Neural cell (in vitro differentiated cells): ENCODE measurements at regions not wholly inside any gene's neighbourhood (a gene's known extent, or its start where the extent isn't known, plus 50 kb on each side); places are given as distances from the start of the nearest gene placed in this dataset.

Experiments
- H2AFZ ChIP-seq: fragments of 200-600, 300-800 bp; sonication (generic), shearing (Covaris generic); 2 replicates; pipeline ENCODE4 v1.6.0; 2014; ENCODE audit warnings: low read depth, mild to moderate bottlenecking, antibody characterized with exemption, low read length, moderate library complexity
- H3F3A ChIP-seq: fragments of 200-600 bp; shearing (Covaris generic); 2 replicates; pipeline ENCODE4 v1.6.1; 2016; ENCODE audit warnings: mild to moderate bottlenecking, moderate library complexity, mixed read lengths, antibody characterized with exemption, low read length; ENCODE audit not compliant: insufficient read depth, poor library complexity, severe bottlenecking
- H3K27ac ChIP-seq: fragments of 200-600, 300-800 bp; sonication (generic), shearing (Covaris generic); 2 replicates; pipeline ENCODE4 v1.5.1; 2014; ENCODE audit warnings: mild to moderate bottlenecking, low read length, moderate library complexity
- H3K27me3 ChIP-seq: fragments of 300-800, 200-600 bp; sonication (generic), shearing (Covaris generic); 2 replicates; pipeline ENCODE4 v1.6.0; 2014; ENCODE audit warnings: mild to moderate bottlenecking, low read depth, low read length, moderate library complexity; ENCODE audit not compliant: insufficient read depth
- H3K36me3 ChIP-seq: fragments of 300-800, 200-600 bp; sonication (generic), shearing (Covaris generic); 2 replicates; pipeline ENCODE4 v1.5.1; 2014; ENCODE audit warnings: mild to moderate bottlenecking, antibody characterized with exemption, low read length, moderate library complexity; ENCODE audit not compliant: insufficient read depth
- H3K4me2 ChIP-seq: fragments of 300-800, 200-600 bp; sonication (generic), shearing (Covaris generic); 2 replicates; pipeline ENCODE4 v1.6.0; 2014; ENCODE audit warnings: mild to moderate bottlenecking, low read length
- H3K4me3 ChIP-seq: fragments of 300-800, 200-600 bp; sonication (generic), shearing (Covaris generic); 2 replicates; pipeline ENCODE4 v1.5.1; 2014; ENCODE audit warnings: mild to moderate bottlenecking, low read length, moderate library complexity
- H3K79me2 ChIP-seq: fragments of 200-600 bp; shearing (Covaris generic); replicated peaks from 2 replicates; pipeline ENCODE4 v1.6.0; 2014; ENCODE audit warnings: mild to moderate bottlenecking, low read length, moderate library complexity; ENCODE audit not compliant: insufficient read depth
- H3K9ac ChIP-seq: fragments of 300-800, 200-600 bp; sonication (generic), shearing (Covaris generic); 2 replicates; pipeline ENCODE4 v1.6.1; 2016; ENCODE audit warnings: mild to moderate bottlenecking, low read length, mixed read lengths
- H3K9me2 ChIP-seq: fragments of 200-600 bp; shearing (Covaris generic); 2 replicates; pipeline ENCODE4 v1.6.1; 2016; ENCODE audit warnings: mild to moderate bottlenecking, low read length, mixed read lengths; ENCODE audit not compliant: insufficient read depth
- H3K9me3 ChIP-seq: fragments of 200-600, 300-800 bp; sonication (generic), shearing (Covaris generic); 2 replicates; pipeline ENCODE4 v1.6.1; 2016; ENCODE audit warnings: mild to moderate bottlenecking, mixed run types, low read length, moderate library complexity, mixed read lengths
- H4K20me1 ChIP-seq: fragments of 200-600 bp; shearing (Covaris generic); 2 replicates; pipeline ENCODE4 v1.6.1; 2016; ENCODE audit warnings: mild to moderate bottlenecking, mixed run types; ENCODE audit not compliant: insufficient read depth
- EP300 ChIP-seq: fragments of 450-650 bp; conservative IDR thresholded peaks from 2 replicates; pipeline ENCODE4 v1.6.1; 2014; ENCODE audit warnings: antibody characterized with exemption, mild to moderate bottlenecking, moderate library complexity; ENCODE audit not compliant: poor library complexity, severe bottlenecking
- EZH2 ChIP-seq: fragments of 200-600, 300-800 bp; shearing (Covaris generic), sonication (generic); IDR thresholded peaks from 2 replicates; pipeline ENCODE4 v1.6.1; 2014; ENCODE audit warnings: antibody characterized with exemption, low read length, borderline replicate concordance, mild to moderate bottlenecking; ENCODE audit not compliant: insufficient read depth, poor library complexity, severe bottlenecking
- MXI1 ChIP-seq: fragments of 450-650 bp; conservative IDR thresholded peaks from 2 replicates; pipeline ENCODE4 v1.6.1; 2014; ENCODE audit warnings: antibody characterized with exemption, mild to moderate bottlenecking; ENCODE audit not compliant: poor library complexity, severe bottlenecking
- POLR2AphosphoS5 ChIP-seq: IDR thresholded peaks from 2 replicates; pipeline ENCODE4 v1.6.1; 2012
- RAD21 ChIP-seq: fragments of 450-650 bp; conservative IDR thresholded peaks from 2 replicates; pipeline ENCODE4 v1.6.1; 2014; ENCODE audit warnings: antibody characterized with exemption, mild to moderate bottlenecking, moderate library complexity
- SMC3 ChIP-seq: fragments of 450-650 bp; conservative IDR thresholded peaks from 2 replicates; pipeline ENCODE4 v1.6.1; 2014; ENCODE audit warnings: antibody characterized with exemption, mild to moderate bottlenecking, moderate library complexity; ENCODE audit not compliant: poor library complexity
- TAF1 ChIP-seq: IDR thresholded peaks from 2 replicates; pipeline ENCODE4 v1.6.1; 2012; ENCODE audit warnings: low read depth
- TF ChIP-seq, protein P1 (sequence below): fragments of 450-650 bp; IDR thresholded peaks from 2 replicates; pipeline ENCODE4 v1.5.1; 2014; ENCODE audit warnings: antibody characterized with exemption, mild to moderate bottlenecking, moderate library complexity; ENCODE audit not compliant: poor library complexity, severe bottlenecking
- TF ChIP-seq, protein P2 (sequence below): IDR thresholded peaks from 2 replicates; pipeline ENCODE4 v1.6.1; 2012; ENCODE audit warnings: borderline replicate concordance

DNA sequence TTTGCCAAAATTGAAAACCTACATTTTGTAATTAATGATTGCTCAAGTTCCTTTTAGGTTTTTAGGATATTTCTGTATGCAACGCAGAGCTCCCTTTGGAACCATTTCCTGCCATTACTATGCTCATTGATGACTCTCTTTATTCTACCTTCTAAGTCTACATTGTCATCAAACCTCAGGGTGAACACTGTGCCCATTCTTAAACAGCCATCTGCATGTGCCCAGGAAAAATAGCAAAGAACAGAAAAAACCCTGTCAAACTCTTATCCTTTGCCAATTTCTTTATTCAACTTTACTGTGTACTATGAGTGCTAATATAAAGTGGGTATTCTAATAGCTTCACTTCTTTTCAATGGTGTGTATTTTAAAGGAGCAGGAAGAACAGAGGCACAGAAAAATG is 1455.9 kb downstream of the ADGRL3 start:
- H3K27ac ChIP-seq = no peak overlapping the region
- no peak overlapping the region for H3K4me2 ChIP-seq
- H2AFZ ChIP-seq = no peak overlapping the region
- H3K9me3 ChIP-seq = no peaks in the 10 kb centered on the region
- H3K79me2 ChIP-seq = no peaks in the 10 kb centered on the region
- H3K4me3 ChIP-seq = no peak overlapping the region
- H3K9ac ChIP-seq = no peak overlapping the region
- H4K20me1 ChIP-seq = no peaks in the 10 kb centered on the region
- H3K9me2 ChIP-seq = no peaks in the 10 kb centered on the region
- H3K36me3 ChIP-seq = no peaks in the 10 kb centered on the region
- no peaks in the 10 kb centered on the region for H3F3A ChIP-seq
- H3K27me3 ChIP-seq = no peaks in the 10 kb centered on the region
- TF ChIP-seq, protein P1, sequence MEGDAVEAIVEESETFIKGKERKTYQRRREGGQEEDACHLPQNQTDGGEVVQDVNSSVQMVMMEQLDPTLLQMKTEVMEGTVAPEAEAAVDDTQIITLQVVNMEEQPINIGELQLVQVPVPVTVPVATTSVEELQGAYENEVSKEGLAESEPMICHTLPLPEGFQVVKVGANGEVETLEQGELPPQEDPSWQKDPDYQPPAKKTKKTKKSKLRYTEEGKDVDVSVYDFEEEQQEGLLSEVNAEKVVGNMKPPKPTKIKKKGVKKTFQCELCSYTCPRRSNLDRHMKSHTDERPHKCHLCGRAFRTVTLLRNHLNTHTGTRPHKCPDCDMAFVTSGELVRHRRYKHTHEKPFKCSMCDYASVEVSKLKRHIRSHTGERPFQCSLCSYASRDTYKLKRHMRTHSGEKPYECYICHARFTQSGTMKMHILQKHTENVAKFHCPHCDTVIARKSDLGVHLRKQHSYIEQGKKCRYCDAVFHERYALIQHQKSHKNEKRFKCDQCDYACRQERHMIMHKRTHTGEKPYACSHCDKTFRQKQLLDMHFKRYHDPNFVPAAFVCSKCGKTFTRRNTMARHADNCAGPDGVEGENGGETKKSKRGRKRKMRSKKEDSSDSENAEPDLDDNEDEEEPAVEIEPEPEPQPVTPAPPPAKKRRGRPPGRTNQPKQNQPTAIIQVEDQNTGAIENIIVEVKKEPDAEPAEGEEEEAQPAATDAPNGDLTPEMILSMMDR = no peak
- no peak for TF ChIP-seq EP300
- TF ChIP-seq EZH2 = no peak
- TF ChIP-seq, protein P2, sequence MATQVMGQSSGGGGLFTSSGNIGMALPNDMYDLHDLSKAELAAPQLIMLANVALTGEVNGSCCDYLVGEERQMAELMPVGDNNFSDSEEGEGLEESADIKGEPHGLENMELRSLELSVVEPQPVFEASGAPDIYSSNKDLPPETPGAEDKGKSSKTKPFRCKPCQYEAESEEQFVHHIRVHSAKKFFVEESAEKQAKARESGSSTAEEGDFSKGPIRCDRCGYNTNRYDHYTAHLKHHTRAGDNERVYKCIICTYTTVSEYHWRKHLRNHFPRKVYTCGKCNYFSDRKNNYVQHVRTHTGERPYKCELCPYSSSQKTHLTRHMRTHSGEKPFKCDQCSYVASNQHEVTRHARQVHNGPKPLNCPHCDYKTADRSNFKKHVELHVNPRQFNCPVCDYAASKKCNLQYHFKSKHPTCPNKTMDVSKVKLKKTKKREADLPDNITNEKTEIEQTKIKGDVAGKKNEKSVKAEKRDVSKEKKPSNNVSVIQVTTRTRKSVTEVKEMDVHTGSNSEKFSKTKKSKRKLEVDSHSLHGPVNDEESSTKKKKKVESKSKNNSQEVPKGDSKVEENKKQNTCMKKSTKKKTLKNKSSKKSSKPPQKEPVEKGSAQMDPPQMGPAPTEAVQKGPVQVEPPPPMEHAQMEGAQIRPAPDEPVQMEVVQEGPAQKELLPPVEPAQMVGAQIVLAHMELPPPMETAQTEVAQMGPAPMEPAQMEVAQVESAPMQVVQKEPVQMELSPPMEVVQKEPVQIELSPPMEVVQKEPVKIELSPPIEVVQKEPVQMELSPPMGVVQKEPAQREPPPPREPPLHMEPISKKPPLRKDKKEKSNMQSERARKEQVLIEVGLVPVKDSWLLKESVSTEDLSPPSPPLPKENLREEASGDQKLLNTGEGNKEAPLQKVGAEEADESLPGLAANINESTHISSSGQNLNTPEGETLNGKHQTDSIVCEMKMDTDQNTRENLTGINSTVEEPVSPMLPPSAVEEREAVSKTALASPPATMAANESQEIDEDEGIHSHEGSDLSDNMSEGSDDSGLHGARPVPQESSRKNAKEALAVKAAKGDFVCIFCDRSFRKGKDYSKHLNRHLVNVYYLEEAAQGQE = no peak
- TF ChIP-seq SMC3 = no peak
- TF ChIP-seq TAF1 = no peak
- no peak for TF ChIP-seq POLR2AphosphoS5
- no peak for TF ChIP-seq MXI1
- no peak for TF ChIP-seq RAD21

- no peak overlapping the region for H3K9ac ChIP-seq
- no peak overlapping the region for H3K4me2 ChIP-seq
- H3K79me2 ChIP-seq = no peaks in the 10 kb centered on the region
- no peaks in the 10 kb centered on the region for H3K27me3 ChIP-seq
- no peaks in the 10 kb centered on the region for H3K9me3 ChIP-seq
- TF ChIP-seq, protein P2 = no peak
- TF ChIP-seq, protein P1 = no peak
- TF ChIP-seq POLR2AphosphoS5 = no peak
- TF ChIP-seq MXI1 = no peak
- TF ChIP-seq RAD21 = no peak
- H3K27ac ChIP-seq = no peak overlapping the region
- H3F3A ChIP-seq = no peaks in the 10 kb centered on the region
- H4K20me1 ChIP-seq = no peaks in the 10 kb centered on the region
- H2AFZ ChIP-seq = no peak overlapping the region
- H3K9me2 ChIP-seq = no peaks in the 10 kb centered on the region
- H3K36me3 ChIP-seq = no peaks in the 10 kb centered on the region
- no peak overlapping the region for H3K4me3 ChIP-seq
Measured at GRCh38 chr4:62644372-62644771, 1444.2 kb downstream of the ADGRL3 start.
